ENCODE measurements at regions not wholly inside any gene's neighbourhood (a gene's known extent, or its start where the extent isn't known, plus 50 kb on each side); places are given as distances from the start of the nearest gene placed in this dataset.

GRCh38 chr13:81334481-81334880, 993.6 kb upstream of the SPRY2 start:
- Histone ChIP-seq H3K4me3 (ENCODE audit: low read length) (no peak overlapping the region), H3K36me3 (ENCODE audit: insufficient read depth, low read length) (no peaks in the 10 kb centered on the region), H3K9ac (ENCODE audit: low read depth, low read length) (no peak overlapping the region), H3K4me2 (ENCODE audit: low read length) (no peak overlapping the region), H3K27me3 (ENCODE audit: control insufficient read depth, insufficient read depth, low read length) (no peaks in the 10 kb centered on the region), H3K9me3 (replicated peaks; ENCODE audit: low read length) (no peaks in the 10 kb centered on the region), H3K4me1 (ENCODE audit: control insufficient read depth, insufficient read depth, low read length) (no peaks in the 10 kb centered on the region)

- Histone ChIP-seq H3K36me3 (ENCODE audit: insufficient read depth, low read length) (no peaks in the 10 kb centered on the region), H3K4me1 (ENCODE audit: control insufficient read depth, insufficient read depth, low read length) (no peaks in the 10 kb centered on the region), H3K4me2 (ENCODE audit: low read length) (no peak overlapping the region), H3K9ac (ENCODE audit: low read depth, low read length) (no peak overlapping the region), H3K27me3 (ENCODE audit: control insufficient read depth, insufficient read depth, low read length) (no peaks in the 10 kb centered on the region), H3K4me3 (ENCODE audit: low read length) (no peak overlapping the region), H3K9me3 (replicated peaks; ENCODE audit: low read length) (no peaks in the 10 kb centered on the region)
Observed at GRCh38 chr13:81326913-81327312, 986.0 kb upstream of the SPRY2 start.

- Histone ChIP-seq H3K4me1 (ENCODE audit: control insufficient read depth, insufficient read depth, low read length) (no peaks in the 10 kb centered on the region), H3K9ac (ENCODE audit: low read depth, low read length) (no peak overlapping the region), H3K36me3 (ENCODE audit: insufficient read depth, low read length) (no peaks in the 10 kb centered on the region), H3K27me3 (ENCODE audit: control insufficient read depth, insufficient read depth, low read length) (no peaks in the 10 kb centered on the region), H3K4me3 (ENCODE audit: low read length) (no peak overlapping the region), H3K9me3 (replicated peaks; ENCODE audit: low read length) (no peaks in the 10 kb centered on the region), H3K4me2 (ENCODE audit: low read length) (no peak overlapping the region)
Observed at GRCh38 chr13:81320516-81320915, 979.6 kb upstream of the SPRY2 start.

- no peaks in the 10 kb centered on the region for H3K9me3 ChIP-seq (replicated peaks; ENCODE audit: low read length)
- no peaks in the 10 kb centered on the region for H3K27me3 ChIP-seq (ENCODE audit: control insufficient read depth, insufficient read depth, low read length)
- H3K4me1 ChIP-seq (ENCODE audit: control insufficient read depth, insufficient read depth, low read length), result no peaks in the 10 kb centered on the region
- H3K36me3 ChIP-seq (ENCODE audit: insufficient read depth, low read length), result no peaks in the 10 kb centered on the region
- no peak overlapping the region for H3K9ac ChIP-seq (ENCODE audit: low read depth, low read length)
- no peak overlapping the region for H3K4me2 ChIP-seq (ENCODE audit: low read length)
- no peak overlapping the region for H3K4me3 ChIP-seq (ENCODE audit: low read length)
Observed at GRCh38 chr13:81319351-81319750, 978.4 kb upstream of the SPRY2 start.

GRCh38 chr13:81318231-81319019, 977.5 kb upstream of the SPRY2 start:
- Histone ChIP-seq H3K4me2 (ENCODE audit: low read length) (no peak overlapping the region), H3K9ac (ENCODE audit: low read depth, low read length) (no peak overlapping the region), H3K27me3 (ENCODE audit: control insufficient read depth, insufficient read depth, low read length) (no peaks in the 10 kb centered on the region), H3K36me3 (ENCODE audit: insufficient read depth, low read length) (no peaks in the 10 kb centered on the region), H3K4me3 (ENCODE audit: low read length) (no peak overlapping the region), H3K4me1 (ENCODE audit: control insufficient read depth, insufficient read depth, low read length) (no peaks in the 10 kb centered on the region), H3K9me3 (replicated peaks; ENCODE audit: low read length) (no peaks in the 10 kb centered on the region)

- Histone ChIP-seq H3K27me3 (ENCODE audit: control insufficient read depth, insufficient read depth, low read length) (no peaks in the 10 kb centered on the region), H3K9me3 (replicated peaks; ENCODE audit: low read length) (no peaks in the 10 kb centered on the region)
Observed at GRCh38 chr13:81314461-81314860, 973.5 kb upstream of the SPRY2 start.

GRCh38 chr13:81305928-81306327, 965.0 kb upstream of the SPRY2 start:
- Histone ChIP-seq H3K4me2 (ENCODE audit: low read length) (no peak overlapping the region), H3K9me3 (replicated peaks; ENCODE audit: low read length) (no peaks in the 10 kb centered on the region), H3K4me1 (ENCODE audit: control insufficient read depth, insufficient read depth, low read length) (no peaks in the 10 kb centered on the region), H3K36me3 (ENCODE audit: insufficient read depth, low read length) (no peaks in the 10 kb centered on the region), H3K27me3 (ENCODE audit: control insufficient read depth, insufficient read depth, low read length) (no peaks in the 10 kb centered on the region), H3K9ac (ENCODE audit: low read depth, low read length) (no peak overlapping the region), H3K4me3 (ENCODE audit: low read length) (no peak overlapping the region)

More at GRCh38 chr13:81314461-81314860, 973.5 kb upstream of the SPRY2 start:
- Histone ChIP-seq H3K36me3 (ENCODE audit: insufficient read depth, low read length) (no peaks in the 10 kb centered on the region), H3K9ac (ENCODE audit: low read depth, low read length) (no peak overlapping the region), H3K4me1 (ENCODE audit: control insufficient read depth, insufficient read depth, low read length) (no peaks in the 10 kb centered on the region), H3K4me2 (ENCODE audit: low read length) (no peak overlapping the region), H3K4me3 (ENCODE audit: low read length) (no peak overlapping the region)

GRCh38 chr13:81304121-81304659, 963.3 kb upstream of the SPRY2 start:
- Histone ChIP-seq H3K27me3 (ENCODE audit: control insufficient read depth, insufficient read depth, low read length) (no peaks in the 10 kb centered on the region), H3K4me3 (ENCODE audit: low read length) (no peak overlapping the region), H3K36me3 (ENCODE audit: insufficient read depth, low read length) (no peaks in the 10 kb centered on the region), H3K4me1 (ENCODE audit: control insufficient read depth, insufficient read depth, low read length) (no peaks in the 10 kb centered on the region), H3K9ac (ENCODE audit: low read depth, low read length) (no peak overlapping the region), H3K9me3 (replicated peaks; ENCODE audit: low read length) (no peaks in the 10 kb centered on the region), H3K4me2 (ENCODE audit: low read length) (no peak overlapping the region)

GRCh38 chr13:81302677-81303076, 961.8 kb upstream of the SPRY2 start:
- H3K4me3 ChIP-seq (ENCODE audit: low read length), result no peak overlapping the region
- H3K9me3 ChIP-seq (replicated peaks; ENCODE audit: low read length), result no peaks in the 10 kb centered on the region
- H3K36me3 ChIP-seq (ENCODE audit: insufficient read depth, low read length), result no peaks in the 10 kb centered on the region
- no peaks in the 10 kb centered on the region for H3K4me1 ChIP-seq (ENCODE audit: control insufficient read depth, insufficient read depth, low read length)
- H3K4me2 ChIP-seq (ENCODE audit: low read length), result no peak overlapping the region
- H3K27me3 ChIP-seq (ENCODE audit: control insufficient read depth, insufficient read depth, low read length), result no peaks in the 10 kb centered on the region
- no peak overlapping the region for H3K9ac ChIP-seq (ENCODE audit: low read depth, low read length)

- H3K27me3 ChIP-seq (ENCODE audit: control insufficient read depth, insufficient read depth, low read length), result no peaks in the 10 kb centered on the region
- no peaks in the 10 kb centered on the region for H3K36me3 ChIP-seq (ENCODE audit: insufficient read depth, low read length)
- H3K9ac ChIP-seq (ENCODE audit: low read depth, low read length), result no peak overlapping the region
- no peaks in the 10 kb centered on the region for H3K9me3 ChIP-seq (replicated peaks; ENCODE audit: low read length)
- no peak overlapping the region for H3K4me2 ChIP-seq (ENCODE audit: low read length)
- H3K4me1 ChIP-seq (ENCODE audit: control insufficient read depth, insufficient read depth, low read length), result no peaks in the 10 kb centered on the region
- H3K4me3 ChIP-seq (ENCODE audit: low read length), result no peak overlapping the region
Observed at GRCh38 chr13:81302125-81302524, 961.2 kb upstream of the SPRY2 start.

GRCh38 chr13:81295177-81295576, 954.3 kb upstream of the SPRY2 start:
- no peaks in the 10 kb centered on the region for H3K36me3 ChIP-seq (ENCODE audit: insufficient read depth, low read length)
- no peaks in the 10 kb centered on the region for H3K27me3 ChIP-seq (ENCODE audit: control insufficient read depth, insufficient read depth, low read length)
- H3K9ac ChIP-seq (ENCODE audit: low read depth, low read length), result no peak overlapping the region

GRCh38 chr13:81293594-81294164, 952.8 kb upstream of the SPRY2 start:
- Histone ChIP-seq H3K9me3 (replicated peaks; ENCODE audit: low read length) (no peaks in the 10 kb centered on the region), H3K4me1 (ENCODE audit: control insufficient read depth, insufficient read depth, low read length) (no peaks in the 10 kb centered on the region), H3K4me2 (ENCODE audit: low read length) (no peak overlapping the region)

More at GRCh38 chr13:81295177-81295576, 954.3 kb upstream of the SPRY2 start:
- no peak overlapping the region for H3K4me3 ChIP-seq (ENCODE audit: low read length)
- no peak overlapping the region for H3K4me2 ChIP-seq (ENCODE audit: low read length)
- no peaks in the 10 kb centered on the region for H3K9me3 ChIP-seq (replicated peaks; ENCODE audit: low read length)
- no peaks in the 10 kb centered on the region for H3K4me1 ChIP-seq (ENCODE audit: control insufficient read depth, insufficient read depth, low read length)

More at GRCh38 chr13:81293594-81294164, 952.8 kb upstream of the SPRY2 start:
- Histone ChIP-seq H3K9ac (ENCODE audit: low read depth, low read length) (no peak overlapping the region), H3K36me3 (ENCODE audit: insufficient read depth, low read length) (no peaks in the 10 kb centered on the region), H3K27me3 (ENCODE audit: control insufficient read depth, insufficient read depth, low read length) (no peaks in the 10 kb centered on the region), H3K4me3 (ENCODE audit: low read length) (no peak overlapping the region)

Measured in skeletal muscle satellite cell (primary cell).